ENCODE measurements at regions not wholly inside any gene's neighbourhood (a gene's known extent, or its start where the extent isn't known, plus 50 kb on each side); places are given as distances from the start of the nearest gene placed in this dataset.

DNA sequence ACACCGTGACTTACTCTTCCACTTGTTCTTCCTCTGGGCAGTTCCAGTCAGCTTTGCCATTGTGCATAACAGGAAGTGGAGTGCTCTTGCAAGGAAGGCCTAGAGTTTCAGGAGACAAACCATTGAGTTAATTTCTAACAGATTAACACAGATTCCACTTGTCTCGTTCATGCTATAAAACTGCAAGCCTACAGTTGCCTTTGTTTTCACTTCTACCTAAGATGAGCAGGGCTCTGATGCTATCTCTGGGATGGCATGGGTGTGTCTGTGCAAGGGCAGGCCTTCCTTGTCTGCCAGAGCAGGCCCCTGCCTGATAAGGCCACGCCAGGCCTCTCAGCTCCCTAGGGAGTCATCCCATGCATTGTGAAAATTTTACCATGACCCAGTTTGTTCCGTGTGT is 67.7 kb upstream of the PGRMC2 start:
- TF ChIP-seq POLR2AphosphoS5 (IDR thresholded peaks at IDR 0.05; ENCODE audit: low read depth) = no peak
- TF ChIP-seq, protein P1, sequence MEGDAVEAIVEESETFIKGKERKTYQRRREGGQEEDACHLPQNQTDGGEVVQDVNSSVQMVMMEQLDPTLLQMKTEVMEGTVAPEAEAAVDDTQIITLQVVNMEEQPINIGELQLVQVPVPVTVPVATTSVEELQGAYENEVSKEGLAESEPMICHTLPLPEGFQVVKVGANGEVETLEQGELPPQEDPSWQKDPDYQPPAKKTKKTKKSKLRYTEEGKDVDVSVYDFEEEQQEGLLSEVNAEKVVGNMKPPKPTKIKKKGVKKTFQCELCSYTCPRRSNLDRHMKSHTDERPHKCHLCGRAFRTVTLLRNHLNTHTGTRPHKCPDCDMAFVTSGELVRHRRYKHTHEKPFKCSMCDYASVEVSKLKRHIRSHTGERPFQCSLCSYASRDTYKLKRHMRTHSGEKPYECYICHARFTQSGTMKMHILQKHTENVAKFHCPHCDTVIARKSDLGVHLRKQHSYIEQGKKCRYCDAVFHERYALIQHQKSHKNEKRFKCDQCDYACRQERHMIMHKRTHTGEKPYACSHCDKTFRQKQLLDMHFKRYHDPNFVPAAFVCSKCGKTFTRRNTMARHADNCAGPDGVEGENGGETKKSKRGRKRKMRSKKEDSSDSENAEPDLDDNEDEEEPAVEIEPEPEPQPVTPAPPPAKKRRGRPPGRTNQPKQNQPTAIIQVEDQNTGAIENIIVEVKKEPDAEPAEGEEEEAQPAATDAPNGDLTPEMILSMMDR (IDR thresholded peaks at IDR 0.05; ENCODE audit: insufficient read depth, low read length) = no peak
